ENCODE measurements at regions not wholly inside any gene's neighbourhood (a gene's known extent, or its start where the extent isn't known, plus 50 kb on each side); places are given as distances from the start of the nearest gene placed in this dataset.

DNA sequence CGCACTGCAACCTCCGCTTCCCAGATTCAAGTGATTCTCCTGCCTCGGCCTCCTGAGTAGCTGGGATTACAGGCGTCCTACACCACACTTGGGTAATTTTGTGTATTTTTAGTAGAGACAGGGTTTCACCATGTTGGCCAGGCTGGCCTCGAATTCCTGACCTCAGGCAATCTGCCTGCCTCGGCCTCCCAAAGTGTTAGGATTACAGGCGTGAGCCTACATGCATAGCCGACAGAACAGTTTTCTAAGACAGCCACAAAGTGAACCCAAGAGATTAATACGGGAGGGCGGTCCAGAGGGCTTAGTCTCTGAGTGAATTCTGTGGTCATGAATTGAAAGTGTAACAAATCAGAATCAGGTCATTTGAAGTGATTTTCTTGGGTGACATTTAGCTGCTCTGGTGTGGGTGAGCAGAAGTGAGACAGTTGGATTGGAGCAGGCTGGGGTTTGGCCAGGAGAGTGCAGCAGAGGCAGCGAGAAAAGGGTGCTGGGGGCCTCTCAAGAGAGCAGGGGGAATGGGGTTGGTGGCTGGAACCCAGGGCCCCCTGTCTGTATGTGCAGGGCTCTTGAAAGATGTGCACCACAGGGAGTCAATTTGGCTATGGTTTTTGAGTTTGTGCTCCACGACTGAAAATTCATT lies 231.4 kb upstream of the WSCD1 start:
- H3K4me3 ChIP-seq (ENCODE audit: low read length) = no peak overlapping the region
- no peak for DNase-seq
- WGBS = 73% methylated on average over 12 of the region's 12 CpGs
- no peak overlapping the region for H3K27ac ChIP-seq (ENCODE audit: low read length)
- H3K27me3 ChIP-seq (ENCODE audit: control insufficient read depth, insufficient read depth) = no peaks in the 10 kb centered on the region
- H3K4me1 ChIP-seq (ENCODE audit: control insufficient read depth, insufficient read depth, low read length) = no peaks in the 10 kb centered on the region
- ATAC-seq = no peak
- no peaks in the 10 kb centered on the region for H3K9me3 ChIP-seq (ENCODE audit: control insufficient read depth, low read length)
- intact Hi-C loops (cut with DNase I) = no loop called here

- no peak for DNase-seq
- Histone ChIP-seq H3K4me3 (ENCODE audit: low read length) (no peak overlapping the region), H3K27ac (ENCODE audit: low read length) (no peak overlapping the region), H3K4me1 (ENCODE audit: control insufficient read depth, insufficient read depth, low read length) (no peaks in the 10 kb centered on the region), H3K9me3 (ENCODE audit: control insufficient read depth, low read length) (no peaks in the 10 kb centered on the region), H3K27me3 (ENCODE audit: control insufficient read depth, insufficient read depth) (no peaks in the 10 kb centered on the region)
- intact Hi-C loops (cut with DNase I) = no loop called here
- 81% methylated on average over 13 of the region's 13 CpGs for WGBS
- no peak for ATAC-seq
These were observed 229.2 kb upstream of the WSCD1 start for GRCh38 chr17:5840811-5841446.

- intact Hi-C loops (cut with DNase I) = no loop called here
- Histone ChIP-seq H3K27ac (ENCODE audit: low read length) (no peak overlapping the region), H3K9me3 (ENCODE audit: control insufficient read depth, low read length) (no peaks in the 10 kb centered on the region), H3K4me3 (ENCODE audit: low read length) (no peak overlapping the region), H3K4me1 (ENCODE audit: control insufficient read depth, insufficient read depth, low read length) (no peaks in the 10 kb centered on the region), H3K27me3 (ENCODE audit: control insufficient read depth, insufficient read depth) (no peaks in the 10 kb centered on the region)
- 83% methylated on average over 11 of the region's 11 CpGs for WGBS
- DNase-seq (no peak), ATAC-seq (no peak)
These were observed 228.3 kb upstream of the WSCD1 start for GRCh38 chr17:5841862-5842261.

DNA sequence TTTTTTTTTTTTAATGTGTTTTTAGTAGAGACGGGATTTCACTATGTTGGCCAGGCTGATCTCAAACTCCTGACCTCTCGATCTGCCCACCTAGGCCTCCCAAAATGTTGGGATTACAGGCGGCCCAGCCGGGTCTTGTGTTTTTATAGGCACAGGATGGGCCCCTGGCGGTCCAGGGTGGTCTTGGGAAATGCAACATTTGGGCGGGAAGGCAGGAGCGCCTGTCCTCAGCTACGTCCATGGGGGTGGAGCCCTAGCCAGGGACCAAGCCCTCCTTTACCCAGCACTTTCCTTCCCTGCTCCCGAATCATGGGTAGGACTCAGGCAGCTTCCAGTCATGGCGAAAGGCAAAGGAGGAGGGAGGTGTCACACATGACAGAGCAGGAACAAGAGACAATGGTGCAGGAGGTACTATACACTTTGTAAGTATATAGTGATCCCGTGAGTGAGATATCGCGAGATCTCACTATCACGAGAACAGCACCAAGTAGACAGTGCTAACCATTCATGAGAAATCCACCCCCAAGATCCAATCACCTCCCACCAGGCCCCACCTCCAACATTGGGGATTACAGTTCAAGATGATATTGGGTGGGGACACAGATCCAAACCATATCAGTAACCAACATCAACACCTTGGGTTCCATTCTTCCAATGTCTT lies 226.7 kb upstream of the WSCD1 start:
- no peak overlapping the region for H3K27ac ChIP-seq (ENCODE audit: low read length)
- H3K4me3 ChIP-seq (ENCODE audit: low read length) = no peak overlapping the region
- no peaks in the 10 kb centered on the region for H3K4me1 ChIP-seq (ENCODE audit: control insufficient read depth, insufficient read depth, low read length)
- H3K9me3 ChIP-seq (ENCODE audit: control insufficient read depth, low read length) = no peaks in the 10 kb centered on the region
- DNase-seq (no peak), ATAC-seq (no peak)
- 91% methylated on average over 14 of the region's 14 CpGs for WGBS
- intact Hi-C loops (cut with DNase I) = no loop called here
- no peaks in the 10 kb centered on the region for H3K27me3 ChIP-seq (ENCODE audit: control insufficient read depth, insufficient read depth)

GRCh38 chr17:5846001-5846400 lies 224.2 kb upstream of the WSCD1 start:
- no peak overlapping the region for H3K4me3 ChIP-seq (ENCODE audit: low read length)
- H3K9me3 ChIP-seq (ENCODE audit: control insufficient read depth, low read length) = no peaks in the 10 kb centered on the region
- no peak overlapping the region for H3K27ac ChIP-seq (ENCODE audit: low read length)
- DNase-seq (no peak), ATAC-seq (no peak)
- WGBS = 93% methylated on average over 5 of the region's 5 CpGs
- intact Hi-C loops (cut with DNase I) = no loop called here
- no peaks in the 10 kb centered on the region for H3K27me3 ChIP-seq (ENCODE audit: control insufficient read depth, insufficient read depth)
- no peaks in the 10 kb centered on the region for H3K4me1 ChIP-seq (ENCODE audit: control insufficient read depth, insufficient read depth, low read length)

- Histone ChIP-seq H3K27ac (ENCODE audit: low read length) (no peak overlapping the region), H3K27me3 (ENCODE audit: control insufficient read depth, insufficient read depth) (no peaks in the 10 kb centered on the region), H3K9me3 (ENCODE audit: control insufficient read depth, low read length) (no peaks in the 10 kb centered on the region), H3K4me3 (ENCODE audit: low read length) (no peak overlapping the region), H3K4me1 (ENCODE audit: control insufficient read depth, insufficient read depth, low read length) (no peaks in the 10 kb centered on the region)
- intact Hi-C loops (cut with DNase I) = no loop called here
- ATAC-seq = no peak
- 77% methylated on average over 7 of the region's 7 CpGs for WGBS
- no peak for DNase-seq
These were observed 215.2 kb upstream of the WSCD1 start for GRCh38 chr17:5854871-5855554.

DNA sequence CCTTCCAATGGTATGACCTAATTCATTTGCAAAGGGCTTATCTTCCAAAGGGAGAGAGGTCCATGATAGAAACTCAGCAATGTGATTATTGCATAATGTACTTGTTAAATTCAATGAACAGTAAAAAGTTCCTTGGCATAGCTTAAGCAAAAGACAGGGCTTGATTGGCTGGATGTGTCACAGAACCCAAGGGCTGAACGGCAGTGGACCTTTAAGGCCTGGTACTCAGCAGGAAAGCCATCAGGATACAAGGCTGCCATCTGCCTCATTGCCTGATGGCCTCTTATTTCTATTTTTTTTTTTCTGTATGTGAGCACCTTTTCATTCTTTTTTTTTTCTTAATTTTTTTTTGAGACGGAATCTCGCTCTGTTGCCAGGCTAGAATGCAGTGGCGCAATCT lies 208.9 kb upstream of the WSCD1 start:
- no peak overlapping the region for H3K4me3 ChIP-seq (ENCODE audit: low read length)
- DNase-seq (no peak), ATAC-seq (peak in 1 of 2 donors; percentile 51)
- H3K27ac ChIP-seq (ENCODE audit: low read length) = no peak overlapping the region
- intact Hi-C loops (cut with DNase I) = no loop called here
- H3K4me1 ChIP-seq (ENCODE audit: control insufficient read depth, insufficient read depth, low read length) = no peaks in the 10 kb centered on the region
- no peaks in the 10 kb centered on the region for H3K27me3 ChIP-seq (ENCODE audit: control insufficient read depth, insufficient read depth)
- WGBS = 60% methylated on average over 4 of the region's 4 CpGs
- no peaks in the 10 kb centered on the region for H3K9me3 ChIP-seq (ENCODE audit: control insufficient read depth, low read length)

DNA sequence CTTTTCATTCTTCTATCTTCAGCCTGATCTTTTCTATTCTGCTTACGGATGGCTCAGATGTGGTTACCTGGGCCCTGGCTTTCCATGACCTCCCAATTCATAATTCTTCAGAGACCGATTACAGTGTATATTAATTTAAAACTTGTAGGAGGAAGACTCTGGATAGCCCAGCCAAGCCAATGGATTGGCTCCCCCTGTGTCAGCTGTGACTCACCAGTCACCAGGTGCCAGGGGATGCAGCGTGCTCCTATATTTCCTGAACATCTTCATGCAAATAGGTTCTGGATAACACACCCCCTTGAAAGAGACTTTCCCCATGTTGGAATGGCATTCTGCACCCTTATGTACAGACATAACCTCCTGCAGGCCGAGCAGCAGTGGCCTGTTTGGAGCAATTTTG lies 208.3 kb upstream of the WSCD1 start:
- ATAC-seq = no peak
- WGBS = 85% methylated on average over 4 of the region's 4 CpGs
- H3K9me3 ChIP-seq (ENCODE audit: control insufficient read depth, low read length) = no peaks in the 10 kb centered on the region
- no peak overlapping the region for H3K27ac ChIP-seq (ENCODE audit: low read length)
- no peak for DNase-seq
- intact Hi-C loops (cut with DNase I) = no loop called here
- H3K4me1 ChIP-seq (ENCODE audit: control insufficient read depth, insufficient read depth, low read length) = no peaks in the 10 kb centered on the region
- no peaks in the 10 kb centered on the region for H3K27me3 ChIP-seq (ENCODE audit: control insufficient read depth, insufficient read depth)
- H3K4me3 ChIP-seq (ENCODE audit: low read length) = no peak overlapping the region

DNA sequence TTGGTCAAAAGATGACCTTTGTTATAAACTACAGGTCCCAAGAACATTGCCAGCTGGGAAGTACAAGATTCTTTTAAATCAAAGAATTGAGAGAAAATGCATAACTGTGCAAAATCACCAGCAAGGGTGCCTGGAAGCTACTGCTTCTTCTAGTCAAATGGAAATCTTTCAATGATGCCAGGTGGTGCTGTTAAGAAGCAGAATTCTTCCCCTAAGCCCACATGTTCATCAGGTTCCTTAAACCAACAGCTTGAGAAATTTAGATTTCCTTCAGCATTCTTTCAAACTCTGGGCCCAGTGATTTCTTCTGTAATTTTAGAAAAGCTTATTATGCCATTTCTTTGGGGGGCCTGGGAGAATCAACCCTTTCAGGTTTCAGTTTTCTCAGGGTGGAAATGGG lies 207.8 kb upstream of the WSCD1 start:
- no peak overlapping the region for H3K27ac ChIP-seq (ENCODE audit: low read length)
- ATAC-seq (no peak), DNase-seq (no peak)
- no peaks in the 10 kb centered on the region for H3K4me1 ChIP-seq (ENCODE audit: control insufficient read depth, insufficient read depth, low read length)
- no peak overlapping the region for H3K4me3 ChIP-seq (ENCODE audit: low read length)
- intact Hi-C loops (cut with DNase I) = no loop called here
- no peaks in the 10 kb centered on the region for H3K9me3 ChIP-seq (ENCODE audit: control insufficient read depth, low read length)
- H3K27me3 ChIP-seq (ENCODE audit: control insufficient read depth, insufficient read depth) = no peaks in the 10 kb centered on the region

DNA sequence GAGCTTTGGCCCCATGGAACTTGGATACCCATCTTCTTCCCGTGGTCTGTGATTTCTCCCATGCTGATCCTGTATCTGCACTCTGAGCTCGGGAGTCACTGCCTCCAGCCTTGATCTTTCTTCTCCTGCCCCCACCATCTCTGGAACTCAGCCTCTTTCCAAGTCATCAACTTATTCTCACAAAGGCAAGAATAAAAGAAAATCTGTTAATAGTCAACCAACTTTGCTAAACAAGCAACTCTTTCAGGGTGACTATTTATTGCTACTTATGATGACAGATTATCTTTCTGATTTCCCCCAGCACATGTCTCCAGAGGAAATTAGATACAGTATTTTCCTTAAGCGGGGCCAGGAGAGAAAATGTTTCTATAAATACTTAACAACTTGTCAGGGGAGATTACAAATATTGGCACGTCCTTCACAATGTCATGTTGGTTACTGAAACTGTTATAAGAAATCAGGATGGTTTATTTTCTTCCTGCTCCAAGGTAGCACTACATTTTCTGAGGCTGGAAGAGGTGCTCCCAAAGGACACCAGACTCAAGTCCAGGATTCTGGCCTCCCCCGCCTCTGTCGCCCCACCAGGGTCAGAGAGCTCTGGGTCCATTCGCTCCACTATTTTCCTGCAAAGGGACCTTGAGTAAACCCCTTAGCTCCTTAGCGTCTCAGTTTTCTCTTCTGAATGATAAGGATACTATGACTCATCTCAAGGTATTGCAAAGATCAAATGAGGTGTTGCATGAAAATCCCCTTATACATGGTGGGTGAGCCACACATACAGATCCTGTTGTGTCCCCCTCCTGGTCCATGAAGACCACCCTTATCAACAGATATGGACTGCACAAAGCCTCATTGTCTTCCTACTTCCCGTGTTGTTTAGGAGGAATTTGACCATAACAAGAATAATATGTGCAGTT lies 205.2 kb upstream of the WSCD1 start:
- intact Hi-C loops (cut with DNase I) = no loop called here
- H3K27me3 ChIP-seq (ENCODE audit: control insufficient read depth, insufficient read depth) = no peaks in the 10 kb centered on the region
- no peaks in the 10 kb centered on the region for H3K4me1 ChIP-seq (ENCODE audit: control insufficient read depth, insufficient read depth, low read length)
- H3K9me3 ChIP-seq (ENCODE audit: control insufficient read depth, low read length) = no peaks in the 10 kb centered on the region
- H3K4me3 ChIP-seq (ENCODE audit: low read length) = no peak overlapping the region
- no peak overlapping the region for H3K27ac ChIP-seq (ENCODE audit: low read length)
- 28% methylated on average over 9 of the region's 9 CpGs for WGBS
- ATAC-seq = no peak
- no peak for DNase-seq
